Testis (tissue), 2 donors: ENCODE measurements at regions not wholly inside any gene's neighbourhood (a gene's known extent, or its start where the extent isn't known, plus 50 kb on each side); places are given as distances from the start of the nearest gene placed in this dataset.

Experiments
- DNase-seq: peaks from one replicate; pipeline ENCODE4 v3.0.0-alpha.2; 2019
- H3K27ac ChIP-seq, 2 donors: fragments of 200-600 bp; sonication (generic); one replicate each; pipeline ENCODE4 v1.5.1; 2019
- H3K27me3 ChIP-seq: fragments of 200-600 bp; sonication (generic); one replicate; pipeline ENCODE4 v1.5.1; 2019
- H3K36me3 ChIP-seq: fragments of 200-600 bp; sonication (generic); one replicate; pipeline ENCODE4 v1.5.1; 2017; ENCODE audit warnings: low read depth; ENCODE audit errors: missing control alignments
- H3K4me1 ChIP-seq: fragments of 200-600 bp; sonication (generic); one replicate; pipeline ENCODE4 v1.5.1; 2019
- H3K4me3 ChIP-seq, 2 donors: fragments of 200-600 bp; sonication (generic); one replicate each; pipeline ENCODE4 v1.5.1; 2017 to 2019
- H3K9me3 ChIP-seq: fragments of 200-600 bp; sonication (generic); one replicate; pipeline ENCODE4 v1.5.1; 2017
- CTCF ChIP-seq, 3 experiments: fragments of 450-650 bp in 2 of 3; fragments of 200-600 bp in 1 of 3; sonication (generic) in 1 of 3; IDR thresholded peaks; one replicate each; pipeline ENCODE4 v1.5.1; 2016 to 2019; ENCODE audit warnings: antibody characterized with exemption in 3 of 3, mild to moderate bottlenecking in 2 of 3, moderate library complexity in 1 of 3
- POLR2A ChIP-seq: fragments of 450-650 bp; IDR thresholded peaks from one replicate; pipeline ENCODE4 v1.6.1; 2017; ENCODE audit warnings: antibody characterized with exemption, mild to moderate bottlenecking, moderate library complexity
- WGBS, 2 donors: methylation state at CpG; one replicate each; pipeline ENCODE4 v1.1.5; 2018; 5-methylcytosine and 5-hydroxymethylcytosine counted together
- intact Hi-C: fragments of 100-400 bp; cut with DNase I; formaldehyde crosslinking; loops from one replicate; pipeline ENCODE4 v1.15.1; 2023; ENCODE audit warnings: low total_unique reads

- TF ChIP-seq CTCF (IDR thresholded peaks at IDR 0.05) = no peak
- no peak for TF ChIP-seq POLR2A
- Histone ChIP-seq H3K36me3 (no peaks in the 10 kb centered on the region), H3K9me3 (no peaks in the 10 kb centered on the region), H3K4me1 (no peaks in the 10 kb centered on the region), H3K27me3 (no peaks in the 10 kb centered on the region), H3K27ac (no peak overlapping the region), H3K4me3 (no peak overlapping the region)
- DNase-seq = no peak
- intact Hi-C loops = no loop called here
- 89 to 90% methylated on average over 4 of the region's 4 CpGs for WGBS, 2 donors
These were observed 1202.3 kb downstream of the NCAM2 start for GRCh38 chr21:22200378-22201092.

- H3K4me1 ChIP-seq = no peaks in the 10 kb centered on the region
- no peak overlapping the region for H3K4me3 ChIP-seq
- TF ChIP-seq CTCF (IDR thresholded peaks at IDR 0.05) (no peak), POLR2A (no peak)
- no peak overlapping the region for H3K27ac ChIP-seq
- DNase-seq = no peak
- H3K9me3 ChIP-seq = no peaks in the 10 kb centered on the region
- intact Hi-C loops = no loop called here
- 76 to 78% methylated on average over 4 of the region's 4 CpGs for WGBS, 2 donors
- no peaks in the 10 kb centered on the region for H3K27me3 ChIP-seq
- H3K36me3 ChIP-seq = no peaks in the 10 kb centered on the region
These were observed 1202.9 kb downstream of the NCAM2 start for GRCh38 chr21:22201126-22201525.

GRCh38 chr21:22201669-22202068, 1203.5 kb downstream of the NCAM2 start:
- H3K36me3 ChIP-seq = no peaks in the 10 kb centered on the region
- no peaks in the 10 kb centered on the region for H3K27me3 ChIP-seq
- no peaks in the 10 kb centered on the region for H3K4me1 ChIP-seq
- intact Hi-C loops = no loop called here
- WGBS, 2 donors = 69 to 75% methylated on average over 1 of the region's 1 CpG
- no peak overlapping the region for H3K27ac ChIP-seq
- TF ChIP-seq POLR2A (no peak), CTCF (IDR thresholded peaks at IDR 0.05) (no peak)
- H3K4me3 ChIP-seq = no peak overlapping the region
- no peaks in the 10 kb centered on the region for H3K9me3 ChIP-seq
- DNase-seq = no peak

GRCh38 chr21:22209304-22209700, 1211.1 kb downstream of the NCAM2 start:
- H3K4me3 ChIP-seq = peak overlapping the region; percentile 39
- H3K27me3 ChIP-seq = no peaks in the 10 kb centered on the region
- WGBS, 2 donors = 48 to 75% methylated on average over 1 of the region's 1 CpG
- no peaks in the 10 kb centered on the region for H3K9me3 ChIP-seq
- no peak for DNase-seq
- H3K27ac ChIP-seq = no peak overlapping the region
- H3K36me3 ChIP-seq = no peaks in the 10 kb centered on the region
- H3K4me1 ChIP-seq = no peaks in the 10 kb centered on the region
- TF ChIP-seq CTCF (IDR thresholded peaks at IDR 0.05) (no peak), POLR2A (no peak)
- intact Hi-C loops = no loop called here

- WGBS, 2 donors = 85 to 92% methylated on average over 2 of the region's 2 CpGs
- TF ChIP-seq CTCF (IDR thresholded peaks at IDR 0.05) (no peak), POLR2A (no peak)
- H3K4me1 ChIP-seq = no peaks in the 10 kb centered on the region
- H3K36me3 ChIP-seq = no peaks in the 10 kb centered on the region
- H3K27ac ChIP-seq = no peak overlapping the region
- H3K27me3 ChIP-seq = no peaks in the 10 kb centered on the region
- H3K4me3 ChIP-seq = no peak overlapping the region
- DNase-seq = no peak
- no peaks in the 10 kb centered on the region for H3K9me3 ChIP-seq
- intact Hi-C loops = no loop called here
These were observed 1213.7 kb downstream of the NCAM2 start for GRCh38 chr21:22211943-22212342.
